ENCODE measurements at regions not wholly inside any gene's neighbourhood (a gene's known extent, or its start where the extent isn't known, plus 50 kb on each side); places are given as distances from the start of the nearest gene placed in this dataset.

GRCh38 chr2:11032396-11032795, 120.7 kb downstream of the KCNF1 start:
- Histone ChIP-seq H3K4me3 (replicated peaks; ENCODE audit: low read depth, low read length) (no peak overlapping the region), H3K36me3 (ENCODE audit: control insufficient read depth, insufficient read depth, low read length) (no peaks in the 10 kb centered on the region), H3K27me3 (replicated peaks; ENCODE audit: control insufficient read depth, insufficient read depth, low read length) (no peaks in the 10 kb centered on the region)
- no peak for TF ChIP-seq CTCF (IDR thresholded peaks at IDR 0.05; ENCODE audit: insufficient read depth, low read length, poor library complexity, severe bottlenecking)
- no peak for DNase-seq (ENCODE audit: extremely low read depth, insufficient read length)

GRCh38 chr2:11033114-11033513, 121.4 kb downstream of the KCNF1 start:
- no peak overlapping the region for H3K4me3 ChIP-seq (replicated peaks; ENCODE audit: low read depth, low read length)
- no peak for DNase-seq (ENCODE audit: extremely low read depth, insufficient read length)
- H3K36me3 ChIP-seq (ENCODE audit: control insufficient read depth, insufficient read depth, low read length), result no peaks in the 10 kb centered on the region
- H3K27me3 ChIP-seq (replicated peaks; ENCODE audit: control insufficient read depth, insufficient read depth, low read length), result no peaks in the 10 kb centered on the region
- no peak for TF ChIP-seq CTCF (IDR thresholded peaks at IDR 0.05; ENCODE audit: insufficient read depth, low read length, poor library complexity, severe bottlenecking)

- Histone ChIP-seq H3K36me3 (ENCODE audit: control insufficient read depth, insufficient read depth, low read length) (no peaks in the 10 kb centered on the region), H3K4me3 (replicated peaks; ENCODE audit: low read depth, low read length) (no peak overlapping the region), H3K27me3 (replicated peaks; ENCODE audit: control insufficient read depth, insufficient read depth, low read length) (no peaks in the 10 kb centered on the region; the same call in 1 of the 2 replicates)
- no peak for DNase-seq (ENCODE audit: extremely low read depth, insufficient read length)
- no peak for TF ChIP-seq CTCF (IDR thresholded peaks at IDR 0.05; ENCODE audit: insufficient read depth, low read length, poor library complexity, severe bottlenecking)
Observed at GRCh38 chr2:11038641-11039040, 116.6 kb upstream of the SLC66A3 start.

- TF ChIP-seq CTCF (IDR thresholded peaks at IDR 0.05; ENCODE audit: insufficient read depth, low read length, poor library complexity, severe bottlenecking), result no peak
- Histone ChIP-seq H3K27me3 (replicated peaks; ENCODE audit: control insufficient read depth, insufficient read depth, low read length) (no peaks in the 10 kb centered on the region; the same call in 1 of the 2 replicates), H3K36me3 (ENCODE audit: control insufficient read depth, insufficient read depth, low read length) (no peaks in the 10 kb centered on the region), H3K4me3 (replicated peaks; ENCODE audit: low read depth, low read length) (no peak overlapping the region)
- no peak for DNase-seq (ENCODE audit: extremely low read depth, insufficient read length)
Observed at GRCh38 chr2:11040992-11041391, 114.3 kb upstream of the SLC66A3 start.

GRCh38 chr2:11042841-11043240, 112.4 kb upstream of the SLC66A3 start:
- Histone ChIP-seq H3K27me3 (replicated peaks; ENCODE audit: control insufficient read depth, insufficient read depth, low read length) (no peaks in the 10 kb centered on the region; the same call in 1 of the 2 replicates), H3K4me3 (replicated peaks; ENCODE audit: low read depth, low read length) (no peak overlapping the region), H3K36me3 (ENCODE audit: control insufficient read depth, insufficient read depth, low read length) (no peaks in the 10 kb centered on the region)
- TF ChIP-seq CTCF (IDR thresholded peaks at IDR 0.05; ENCODE audit: insufficient read depth, low read length, poor library complexity, severe bottlenecking), result no peak
- DNase-seq (ENCODE audit: extremely low read depth, insufficient read length), result no peak

- no peak for TF ChIP-seq CTCF (IDR thresholded peaks at IDR 0.05; ENCODE audit: insufficient read depth, low read length, poor library complexity, severe bottlenecking)
- Histone ChIP-seq H3K27me3 (replicated peaks; ENCODE audit: control insufficient read depth, insufficient read depth, low read length) (no peaks in the 10 kb centered on the region; the same call in 1 of the 2 replicates), H3K36me3 (ENCODE audit: control insufficient read depth, insufficient read depth, low read length) (no peaks in the 10 kb centered on the region), H3K4me3 (replicated peaks; ENCODE audit: low read depth, low read length) (no peak overlapping the region)
- no peak for DNase-seq (ENCODE audit: extremely low read depth, insufficient read length)
Observed at GRCh38 chr2:11043245-11043644, 112.0 kb upstream of the SLC66A3 start.
